ENCODE measurements at regions not wholly inside any gene's neighbourhood (a gene's known extent, or its start where the extent isn't known, plus 50 kb on each side); places are given as distances from the start of the nearest gene placed in this dataset.
"Not testable (repeated sequence)": the region's sequence is repeated elsewhere in the genome, so short reads cannot be mapped to it uniquely, and the experiment has no call there.

DNA sequence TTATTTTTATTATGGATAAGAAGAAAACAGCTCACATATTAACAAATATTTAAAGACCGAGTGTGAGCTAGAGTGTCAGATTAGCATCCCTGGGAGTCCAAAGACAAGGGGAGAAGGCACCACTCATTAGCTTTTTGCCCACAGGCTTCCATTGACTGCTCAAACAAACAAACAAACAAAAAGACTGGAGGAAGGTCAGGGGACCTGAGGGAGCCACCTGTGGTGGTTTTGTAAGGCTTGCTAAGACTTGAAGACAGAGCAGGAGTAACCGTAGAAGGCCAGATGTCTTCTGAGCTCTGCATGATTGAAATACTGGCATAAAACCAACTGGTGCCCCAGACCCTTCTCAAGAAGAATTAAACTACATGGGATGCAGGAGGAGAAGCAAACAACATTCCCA is 395.2 kb upstream of the CNTN5 start:
- no peak for DNase-seq

- no peak for DNase-seq
These were observed 390.0 kb upstream of the CNTN5 start for GRCh38 chr11:98630736-98631135.

GRCh38 chr11:98657711-98658110 is 363.0 kb upstream of the CNTN5 start:
- DNase-seq, result no peak

DNA sequence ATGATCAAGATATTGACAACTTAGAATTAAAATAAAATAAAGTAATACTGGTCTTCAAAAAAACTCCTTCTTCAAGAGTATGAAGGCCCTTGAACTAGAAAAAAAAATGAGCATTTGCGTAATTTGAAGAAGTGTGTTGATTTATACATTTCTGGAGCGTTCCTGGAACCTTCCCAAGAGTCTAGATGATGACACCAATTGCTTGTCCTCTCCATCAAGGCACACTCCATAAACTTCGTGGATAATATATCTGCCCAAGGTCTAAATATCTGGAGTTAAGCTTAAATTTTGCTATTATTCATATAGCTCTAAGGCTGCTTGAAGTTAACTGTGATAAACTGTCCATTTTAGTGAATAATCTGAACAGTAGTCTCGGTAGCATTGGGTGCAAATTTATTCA is 361.3 kb upstream of the CNTN5 start:
- no peak for DNase-seq

DNA sequence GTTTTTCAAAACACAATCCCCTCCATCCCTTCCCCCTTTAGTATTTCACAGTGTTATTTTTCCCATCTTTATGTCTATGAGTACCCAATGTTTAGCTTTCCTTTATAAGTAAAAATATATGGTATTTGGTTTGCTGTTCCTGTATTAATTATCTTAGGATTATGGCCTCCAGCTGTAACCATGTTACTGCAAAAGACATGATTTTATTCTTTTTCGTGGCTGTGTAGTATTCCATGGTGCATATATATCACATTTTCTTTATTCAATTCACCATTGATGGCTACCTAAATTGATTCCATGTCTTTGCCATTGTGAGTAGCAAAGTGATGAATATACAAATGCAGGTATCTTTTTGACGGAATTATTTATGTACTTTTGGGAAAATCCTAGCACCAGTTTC is 346.4 kb upstream of the CNTN5 start:
- DNase-seq, result no peak

GRCh38 chr11:98679673-98680072 is 341.1 kb upstream of the CNTN5 start:
- no peak for DNase-seq

DNA sequence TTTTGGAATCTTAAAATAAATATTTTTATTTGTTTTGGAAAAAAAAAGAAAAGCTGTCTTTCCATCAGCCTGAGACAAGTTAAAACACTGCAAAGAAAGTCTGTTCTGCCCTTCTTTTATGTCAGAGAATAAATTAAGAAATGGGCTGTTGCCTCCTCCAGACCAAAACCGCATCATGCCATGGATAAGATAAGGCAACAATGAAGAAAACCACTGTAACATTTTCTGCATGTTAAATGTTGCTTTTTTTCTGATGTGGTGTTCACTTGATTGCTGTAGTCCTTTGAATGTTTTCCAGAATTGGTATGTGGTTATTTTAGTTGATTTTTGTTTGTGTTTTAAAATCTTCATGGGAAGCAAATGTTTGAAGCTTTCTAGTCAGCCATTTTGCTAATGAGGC is 319.2 kb upstream of the CNTN5 start:
- DNase-seq, result no peak

DNA sequence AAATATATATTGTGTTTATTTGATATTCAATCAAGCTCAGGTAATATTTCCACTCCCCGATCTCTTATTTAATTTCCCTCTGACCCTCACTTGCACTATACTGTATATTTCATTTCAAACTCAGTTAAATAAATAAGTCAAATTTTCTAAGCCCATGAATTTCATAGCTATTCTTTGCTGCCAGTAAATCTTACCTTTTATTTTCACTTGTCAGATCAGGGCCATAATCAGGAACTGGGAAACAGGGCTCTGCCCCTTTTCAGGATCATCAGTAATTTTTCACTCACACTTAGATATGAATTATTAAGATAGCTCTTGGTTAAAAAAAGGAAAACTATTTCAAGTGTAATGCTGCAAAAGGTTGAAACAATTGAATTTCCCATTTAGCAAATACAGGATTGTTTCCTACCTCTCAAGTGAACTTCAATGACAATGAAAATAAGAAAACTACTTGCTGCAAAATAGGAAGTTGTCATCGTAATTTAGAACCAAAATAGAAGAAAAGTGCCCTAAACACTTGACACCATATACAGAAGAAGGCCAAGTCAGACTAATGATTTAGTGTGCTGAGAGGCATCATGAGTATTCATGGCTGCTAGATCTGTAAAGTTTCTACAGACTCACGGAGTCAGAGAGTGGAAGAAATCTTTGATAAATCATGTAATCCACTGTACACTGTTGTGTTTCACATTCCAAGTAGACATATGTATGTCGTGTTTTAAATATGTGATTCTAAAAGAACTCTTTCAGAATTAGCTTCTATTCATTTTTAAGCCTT is 316.8 kb upstream of the CNTN5 start:
- no peak for DNase-seq

DNA sequence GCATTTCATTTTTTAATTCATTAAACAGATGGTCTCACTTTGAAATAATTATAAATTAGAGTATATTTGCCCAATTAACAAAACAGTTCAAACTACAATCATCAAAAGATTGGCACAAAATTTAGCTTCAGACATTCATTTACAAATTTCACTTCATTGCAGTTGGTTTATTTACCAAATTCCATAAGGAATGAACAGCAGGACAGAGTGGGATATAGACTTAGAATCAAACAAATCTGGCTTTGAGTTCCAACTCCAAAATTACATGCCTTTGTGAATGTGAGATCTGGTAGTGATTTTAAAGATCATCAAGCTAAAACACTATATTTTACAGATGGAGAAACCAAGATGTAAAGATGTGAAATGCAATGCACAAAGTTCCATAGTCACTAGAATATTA is 310.7 kb upstream of the CNTN5 start:
- no peak for DNase-seq

GRCh38 chr11:98710986-98711385 is 309.8 kb upstream of the CNTN5 start:
- no peak for DNase-seq

DNA sequence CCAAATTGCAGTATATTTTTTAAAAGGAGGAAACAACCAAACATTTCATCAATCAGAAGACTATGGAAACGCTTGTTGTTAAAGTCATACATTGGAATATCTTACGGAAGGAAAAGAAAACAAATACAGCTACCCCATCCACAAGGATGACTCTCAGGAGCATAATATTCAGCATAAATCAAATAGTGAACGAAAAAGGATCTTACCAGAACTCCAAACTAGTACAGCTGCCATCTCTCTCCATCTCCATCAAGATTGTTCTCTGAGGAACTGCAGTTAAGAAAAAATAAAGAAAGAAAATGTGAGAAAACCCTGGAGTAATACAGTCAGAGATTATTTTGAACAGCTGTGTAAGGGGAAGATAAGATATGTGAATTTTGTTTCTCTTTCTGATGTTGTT is 299.8 kb upstream of the CNTN5 start:
- DNase-seq, result no peak

DNA sequence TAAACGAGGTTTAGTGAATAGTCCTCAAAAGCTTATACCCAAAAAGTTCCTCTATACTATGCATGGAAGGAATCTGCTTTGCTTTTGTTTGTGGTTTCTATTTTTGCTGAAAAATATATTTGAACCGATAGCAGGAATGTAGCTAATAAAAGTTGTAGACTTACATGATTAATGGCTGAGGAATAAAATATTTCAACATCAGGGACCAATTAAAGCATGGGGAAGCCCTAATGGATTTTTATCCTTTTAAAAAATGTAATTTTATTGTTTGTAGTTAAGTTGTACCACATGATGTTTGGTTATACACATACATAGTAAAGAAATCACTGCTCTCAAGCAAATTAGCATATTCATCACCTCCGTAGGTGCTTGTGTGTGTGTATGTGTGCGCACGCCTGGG is 295.3 kb upstream of the CNTN5 start:
- DNase-seq, result no peak

- no peak for DNase-seq
These were observed 292.3 kb upstream of the CNTN5 start for GRCh38 chr11:98728421-98728820.

- no peak for DNase-seq
These were observed 291.6 kb upstream of the CNTN5 start for GRCh38 chr11:98729118-98729517.

GRCh38 chr11:98732947-98733346 is 287.8 kb upstream of the CNTN5 start:
- DNase-seq, result no peak

- not testable (repeated sequence) for DNase-seq
These were observed 287.4 kb upstream of the CNTN5 start for GRCh38 chr11:98733378-98733777.

- DNase-seq, result no peak
These were observed 286.1 kb upstream of the CNTN5 start for GRCh38 chr11:98734686-98735085.

DNA sequence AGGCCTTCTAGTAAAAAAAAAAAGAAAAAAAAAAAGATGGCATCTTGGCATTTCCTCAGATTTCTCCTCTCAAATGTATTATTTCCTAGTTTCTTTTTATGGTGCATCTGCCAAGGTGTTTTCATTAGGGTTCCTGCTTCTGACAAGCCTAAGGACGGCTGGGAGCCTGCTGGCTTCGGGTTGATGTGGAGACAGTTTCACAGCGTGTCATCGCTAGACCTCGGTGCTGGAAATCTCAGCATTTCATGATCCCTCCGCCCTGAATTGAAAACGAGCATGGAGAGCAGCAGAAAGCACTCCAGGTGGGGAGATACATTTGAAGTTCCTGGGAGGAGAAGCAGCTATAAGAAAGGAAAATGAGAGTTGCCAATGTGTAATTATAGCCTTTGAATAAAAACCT is 283.9 kb upstream of the CNTN5 start:
- no peak for DNase-seq

GRCh38 chr11:98740321-98740720 is 280.4 kb upstream of the CNTN5 start:
- DNase-seq, result no peak

GRCh38 chr11:98763446-98763845 is 257.3 kb upstream of the CNTN5 start:
- not testable (repeated sequence) for DNase-seq

DNA sequence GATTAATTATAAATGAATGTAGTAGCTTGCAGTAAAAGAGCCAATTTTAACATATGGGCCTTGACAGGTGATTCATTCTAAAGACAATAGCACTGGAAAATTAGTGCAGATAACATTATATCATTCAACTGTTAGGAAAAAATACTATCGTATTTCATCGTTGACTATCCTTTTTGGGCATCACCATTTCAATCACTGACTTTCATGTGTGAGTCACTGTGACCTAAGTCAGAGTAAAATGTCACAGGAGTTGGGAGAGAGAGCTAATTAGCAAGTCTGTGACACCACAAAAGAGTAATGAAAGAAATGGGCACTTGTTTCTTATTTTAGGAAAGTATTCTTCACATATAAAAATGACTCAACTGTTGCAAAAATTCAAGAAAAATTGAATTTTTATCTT is 253.8 kb upstream of the CNTN5 start:
- DNase-seq, result no peak

GRCh38 chr11:98770046-98770445 is 250.7 kb upstream of the CNTN5 start:
- DNase-seq, result not testable (repeated sequence)

- DNase-seq, result no peak
These were observed 249.0 kb upstream of the CNTN5 start for GRCh38 chr11:98771791-98772190.

GRCh38 chr11:98772893-98773292 is 247.9 kb upstream of the CNTN5 start:
- no peak for DNase-seq

GRCh38 chr11:98793276-98793675 is 227.5 kb upstream of the CNTN5 start:
- DNase-seq, result no peak

Measured in midbrain (tissue), 1 donor.